IMR-90 (cell line): ENCODE measurements at regions not wholly inside any gene's neighbourhood (a gene's known extent, or its start where the extent isn't known, plus 50 kb on each side); places are given as distances from the start of the nearest gene placed in this dataset.

Experiments
- BHLHE40 ChIP-seq: fragments of 150-350 bp; IDR thresholded peaks from 2 replicates; pipeline ENCODE4 v1.6.1; 2016; ENCODE audit warnings: mild to moderate bottlenecking, low read depth, low read length
- CEBPB ChIP-seq: IDR thresholded peaks from 2 replicates; pipeline ENCODE4 v1.6.1; 2012; ENCODE audit warnings: low read depth, low read length, improper control_type of control experiment
- CTCF ChIP-seq: conservative IDR thresholded peaks from 2 replicates; pipeline ENCODE4 v1.5.1; 2012; ENCODE audit warnings: mild to moderate bottlenecking, low read depth, low read length, improper control_type of control experiment
- FOS ChIP-seq: fragments of 150-350 bp; IDR thresholded peaks from 2 replicates; pipeline ENCODE4 v1.6.1; 2016; ENCODE audit warnings: low read depth, low read length
- POLR2A ChIP-seq: IDR thresholded peaks from 2 replicates; pipeline ENCODE4 v1.6.1; 2012; ENCODE audit warnings: mild to moderate bottlenecking, low read depth, low read length
- RAD21 ChIP-seq: IDR thresholded peaks from 2 replicates; pipeline ENCODE4 v1.6.1; 2012; ENCODE audit warnings: low read length, improper control_type of control experiment
- RCOR1 ChIP-seq: IDR thresholded peaks from 2 replicates; pipeline ENCODE4 v1.6.1; 2012; ENCODE audit warnings: mild to moderate bottlenecking, low read length, improper control_type of control experiment; ENCODE audit not compliant: insufficient replicate concordance
- RFX5 ChIP-seq: IDR thresholded peaks from 2 replicates; pipeline ENCODE4 v1.8.0; 2012; ENCODE audit warnings: low read depth, mild to moderate bottlenecking, low read length, moderate library complexity
- USF2 ChIP-seq: fragments of 150-350 bp; IDR thresholded peaks from 2 replicates; pipeline ENCODE4 v1.6.1; 2017; ENCODE audit warnings: mild to moderate bottlenecking, antibody characterized with exemption, low read length, low read depth

DNA sequence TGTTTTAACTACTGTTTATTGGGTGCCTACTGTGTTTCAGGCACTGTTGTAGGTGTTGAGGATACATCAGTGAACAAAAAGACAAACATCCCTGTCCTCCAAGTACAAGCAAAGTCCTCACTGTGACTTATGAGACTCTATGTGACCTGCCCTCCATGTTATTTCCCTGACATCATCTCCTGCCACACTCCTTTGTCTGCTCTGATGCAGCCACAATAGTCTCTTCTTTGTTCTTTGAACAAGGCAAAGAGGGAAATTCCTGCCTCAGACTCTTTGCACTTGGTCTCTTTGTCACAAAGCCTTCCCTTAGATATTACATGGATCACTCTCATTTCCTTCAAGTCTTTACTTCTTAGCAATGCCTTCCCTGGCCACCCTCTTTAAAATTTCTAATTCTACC, 240.1 kb upstream of the SRRM4 start:
- no peak for TF ChIP-seq CTCF
- TF ChIP-seq RAD21 = no peak
- TF ChIP-seq POLR2A = no peak
- no peak for TF ChIP-seq RFX5
- no peak for TF ChIP-seq RCOR1
- no peak for TF ChIP-seq USF2
- TF ChIP-seq BHLHE40 = no peak
- TF ChIP-seq CEBPB = no peak
- TF ChIP-seq FOS = no peak
